Thyroid gland (tissue), 4 donors: ENCODE measurements at regions not wholly inside any gene's neighbourhood (a gene's known extent, or its start where the extent isn't known, plus 50 kb on each side); places are given as distances from the start of the nearest gene placed in this dataset.

ENCODE experiments used
- DNase-seq, 2 donors: peaks; one replicate each; pipeline ENCODE4 v3.0.0-alpha.2; 2019
- H3K27ac ChIP-seq, 3 donors: fragments of 200-600 bp; sonication (generic); 1 replicate in 2 of 3; 2 replicates in 1 of 3; pipeline ENCODE4 v1.5.1; 2016 to 2019; ENCODE audit warnings: mild to moderate bottlenecking in 1 of 3, moderate library complexity in 1 of 3
- H3K27me3 ChIP-seq: fragments of 200-600 bp; sonication (generic); one replicate; pipeline ENCODE4 v1.5.1; 2019
- H3K36me3 ChIP-seq, 2 donors: fragments of 200-600 bp; sonication (generic); one replicate each; pipeline ENCODE4 v1.5.1; 2016 to 2019
- H3K4me1 ChIP-seq, 2 donors: fragments of 200-600 bp; sonication (generic); one replicate each; pipeline ENCODE4 v1.5.1; 2017 to 2019
- H3K4me3 ChIP-seq, 3 donors: fragments of 200-600 bp; sonication (generic); replicated peaks in 1 of 3; 1 replicate in 2 of 3; 2 replicates in 1 of 3; pipeline ENCODE4 v1.5.1; 2016; ENCODE audit warnings: mild to moderate bottlenecking in 1 of 3
- H3K9me3 ChIP-seq: fragments of 200-600 bp; sonication (generic); one replicate; pipeline ENCODE4 v1.5.1; 2017
- CTCF ChIP-seq, 6 experiments: fragments of 200-600 bp in 3 of 6; fragments of 450-650 bp in 3 of 6; sonication (generic) in 3 of 6; IDR thresholded peaks; one replicate each; pipeline ENCODE4 v1.5.1; 2016 to 2019; ENCODE audit warnings: antibody characterized with exemption in 6 of 6, mild to moderate bottlenecking in 2 of 6, inconsistent platforms in 1 of 6, moderate library complexity in 1 of 6
- POLR2A ChIP-seq, 2 donors: fragments of 450-650 bp; IDR thresholded peaks; one replicate each; pipeline ENCODE4 v1.6.1; 2017; ENCODE audit warnings: antibody characterized with exemption in 2 of 2, mild to moderate bottlenecking in 2 of 2, moderate library complexity in 1 of 2
- WGBS, 2 donors: methylation state at CpG; one replicate each; pipeline ENCODE4 v1.1.5; 2017; 5-methylcytosine and 5-hydroxymethylcytosine counted together
- intact Hi-C: fragments of 100-400 bp; cut with DNase I; formaldehyde crosslinking; loops from one replicate; pipeline ENCODE4 v1.15.1; 2023

- no peaks in the 10 kb centered on the region for H3K36me3 ChIP-seq
These were observed 193.3 kb upstream of the PGRMC2 start for GRCh38 chr4:128480945-128481344.

GRCh38 chr4:128477540-128477939, 189.9 kb upstream of the PGRMC2 start:
- H3K9me3 ChIP-seq: no peaks in the 10 kb centered on the region
- no peaks in the 10 kb centered on the region for H3K27me3 ChIP-seq
- no peak overlapping the region for H3K27ac ChIP-seq
- no peak overlapping the region for H3K4me3 ChIP-seq
- intact Hi-C loops: loop anchor here (10.0 kb wide), 1 partner anchor 47 kb away; no protein-coding TSS in a partner anchor
- TF ChIP-seq POLR2A (IDR thresholded peaks at IDR 0.05) (no peak), CTCF (IDR thresholded peaks at IDR 0.05) (no peak)
- H3K4me1 ChIP-seq: no peaks in the 10 kb centered on the region
- WGBS, 2 donors: 30 to 32% methylated on average over 4 of the region's 4 CpGs
- DNase-seq: peak; percentile 30 to 50
- H3K36me3 ChIP-seq: no peaks in the 10 kb centered on the region

More at GRCh38 chr4:128480945-128481344, 193.3 kb upstream of the PGRMC2 start:
- intact Hi-C loops: no loop called here
- no peak for DNase-seq
- H3K4me3 ChIP-seq: no peak overlapping the region
- no peaks in the 10 kb centered on the region for H3K4me1 ChIP-seq
- H3K27me3 ChIP-seq: no peaks in the 10 kb centered on the region
- H3K27ac ChIP-seq: no peak overlapping the region
- WGBS, 2 donors: 88 to 96% methylated on average over 1 of the region's 1 CpG
- no peaks in the 10 kb centered on the region for H3K9me3 ChIP-seq
- no peak for TF ChIP-seq CTCF (IDR thresholded peaks at IDR 0.05)

DNA sequence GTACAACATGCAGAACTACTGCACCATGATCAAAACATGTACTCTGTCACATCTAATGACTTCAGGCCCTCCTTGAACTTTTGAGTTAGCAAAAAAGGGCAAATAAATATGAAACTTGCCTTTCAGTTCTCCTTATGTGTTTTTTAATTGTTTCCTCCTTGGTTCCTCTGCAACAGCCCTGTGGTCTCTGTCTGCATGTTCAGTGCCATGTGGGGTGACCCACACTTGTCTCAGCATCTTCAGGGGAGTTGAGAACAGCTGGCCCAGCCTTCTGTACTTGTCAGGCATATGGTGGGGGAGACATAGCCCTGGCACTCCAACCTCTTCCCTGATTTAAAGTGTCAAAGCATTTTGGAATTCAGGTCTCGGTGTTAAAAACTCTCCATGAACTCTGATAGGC, 188.0 kb upstream of the PGRMC2 start:
- no peak overlapping the region for H3K4me3 ChIP-seq
- H3K36me3 ChIP-seq: no peaks in the 10 kb centered on the region
- intact Hi-C loops: loop anchor here (10.0 kb wide), 1 partner anchor 49 kb away; no protein-coding TSS in a partner anchor
- H3K4me1 ChIP-seq: no peaks in the 10 kb centered on the region
- no peaks in the 10 kb centered on the region for H3K9me3 ChIP-seq
- no peaks in the 10 kb centered on the region for H3K27me3 ChIP-seq
- TF ChIP-seq POLR2A (IDR thresholded peaks at IDR 0.05) (no peak), CTCF (IDR thresholded peaks at IDR 0.05) (no peak)
- no peak for DNase-seq
- 95 to 100% methylated on average over 1 of the region's 1 CpG for WGBS, 2 donors
- H3K27ac ChIP-seq: no peak overlapping the region

DNA sequence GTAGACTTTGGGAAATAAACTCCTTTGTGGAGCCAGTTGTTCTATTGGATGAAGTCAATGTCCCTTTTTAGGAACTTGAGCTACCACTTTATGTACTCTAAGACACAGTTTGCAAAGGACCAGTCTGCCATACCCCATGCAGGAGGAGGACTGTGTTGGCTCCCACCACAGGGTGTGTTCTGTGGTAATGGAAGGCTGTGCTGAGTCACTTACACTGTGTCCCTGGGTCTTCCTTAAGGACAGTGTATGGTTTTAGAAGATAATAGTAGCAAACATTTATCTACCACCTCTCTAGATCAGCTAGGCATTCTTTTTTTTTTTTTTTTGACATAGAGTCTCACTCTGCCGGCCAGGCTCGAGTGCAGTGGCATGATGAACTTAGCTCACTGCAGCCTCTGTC, 184.0 kb upstream of the PGRMC2 start:
- TF ChIP-seq POLR2A (IDR thresholded peaks at IDR 0.05) (no peak), CTCF (IDR thresholded peaks at IDR 0.05) (no peak)
- intact Hi-C loops: loop anchor here (10.0 kb wide), 1 partner anchor 53 kb away; no protein-coding TSS in a partner anchor
- Histone ChIP-seq H3K27me3 (no peaks in the 10 kb centered on the region), H3K36me3 (no peaks in the 10 kb centered on the region), H3K4me1 (peaks cover 13 to 15% of the 10 kb centered on the region in 2 donors), H3K4me3 (no peak overlapping the region), H3K27ac (no peak overlapping the region), H3K9me3 (no peaks in the 10 kb centered on the region)
- 100% methylated on average over 2 of the region's 2 CpGs for WGBS, 2 donors
- DNase-seq: no peak

- no peaks in the 10 kb centered on the region for H3K9me3 ChIP-seq
- no peak for DNase-seq
- H3K4me3 ChIP-seq: no peak overlapping the region
- H3K27me3 ChIP-seq: no peaks in the 10 kb centered on the region
- no peak overlapping the region for H3K27ac ChIP-seq
- H3K4me1 ChIP-seq: peaks cover 13 to 15% of the 10 kb centered on the region in 2 donors
- intact Hi-C loops: loop anchor here (10.0 kb wide), 1 partner anchor 54 kb away; no protein-coding TSS in a partner anchor
- TF ChIP-seq POLR2A (IDR thresholded peaks at IDR 0.05) (no peak), CTCF (IDR thresholded peaks at IDR 0.05) (no peak)
- no peaks in the 10 kb centered on the region for H3K36me3 ChIP-seq
- WGBS, 2 donors: 83 to 88% methylated on average over 5 of the region's 5 CpGs
These were observed 183.0 kb upstream of the PGRMC2 start for GRCh38 chr4:128470492-128471053.
